HCT116 (cell line): ENCODE measurements at regions not wholly inside any gene's neighbourhood (a gene's known extent, or its start where the extent isn't known, plus 50 kb on each side); places are given as distances from the start of the nearest gene placed in this dataset.

Experiments used
- ATAC-seq: fragments of 200-7000 bp; cut with Tn5 transposase; 2 replicates; pipeline ENCODE4 v1.9.1; 2020; ENCODE audit warnings: mild to moderate bottlenecking, moderate library complexity
- BruUV-seq: library from RNA; stranded (reverse); fragments of 400-500 nt; replicated peaks from 2 replicates; lab custom pipeline; 2021; lab: Mats Ljungman, UMichigan
- CTCF ChIA-PET: fragments of 300-600 bp; sonication (Branson Sonifier 250); formaldehyde crosslinking; loops from one replicate; lab custom pipeline; 2021; ENCODE audit warnings: antibody characterized with exemption; lab: Charles Lee
- POLR2A ChIA-PET: fragments of 300-600, 350-600 bp; sonication (Branson Sonifier 250); formaldehyde crosslinking; loops from one replicate; lab custom pipeline; 2021; ENCODE audit warnings: antibody characterized with exemption; lab: Charles Lee
- RAD21 ChIA-PET, 2 experiments: fragments of 300-600 bp; sonication (Branson Sonifier 250); formaldehyde crosslinking; loops; one replicate each; lab custom pipeline; 2023; ENCODE audit warnings: low total read pairs in 2 of 2; ENCODE audit not compliant: uncharacterized antibody in 2 of 2, unreplicated experiment in 2 of 2, low non-redundant PET in 1 of 2; lab: Charles Lee
- DNase-seq: peaks from one replicate; pipeline ENCODE4 v3.0.0-alpha.2; 2010; ENCODE audit warnings: low read depth, low spot score
- H2AFZ ChIP-seq: fragments of 200-600 bp; shearing (Covaris generic), sonication (generic); 2 replicates; pipeline ENCODE4 v1.6.1; 2017; ENCODE audit warnings: low read depth, mixed run types, mixed read lengths, antibody characterized with exemption, low read length; ENCODE audit not compliant: poor library complexity, severe bottlenecking
- H3K27ac ChIP-seq: 2 replicates; pipeline ENCODE4 v1.5.1; 2012; ENCODE audit warnings: low read depth, low read length
- H3K27me3 ChIP-seq: fragments of 200-600 bp; sonication (generic); 2 replicates; pipeline ENCODE4 v1.6.1; 2016; ENCODE audit warnings: mixed run types, low read length, mixed read lengths; ENCODE audit not compliant: insufficient read depth
- H3K36me3 ChIP-seq, 2 experiments: fragments of 200-500 bp in 1 of 2; fragments of 200-600 bp in 1 of 2; sonication (Bioruptor generic) in 1 of 2; sonication (generic) in 1 of 2; 2 replicates each; pipeline versions ENCODE4 v1.5.1 to v1.6.1; 2014 to 2016; ENCODE audit warnings: low read length in 2 of 2, inconsistent platforms in 1 of 2, mixed read lengths in 1 of 2, mixed run types in 1 of 2; ENCODE audit not compliant: insufficient read depth in 2 of 2, control insufficient read depth in 1 of 2
- H3K4me1 ChIP-seq, 2 experiments: fragments of 200-600 bp in 1 of 2; sonication (generic) in 1 of 2; 2 replicates each; pipeline versions ENCODE4 v1.5.1 to v1.6.1; 2012 to 2017; ENCODE audit warnings: low read length in 2 of 2, inconsistent platforms in 1 of 2, mild to moderate bottlenecking in 1 of 2, mixed read lengths in 1 of 2, mixed run types in 1 of 2, moderate library complexity in 1 of 2; ENCODE audit not compliant: insufficient read depth in 2 of 2, control insufficient read depth in 1 of 2
- H3K4me2 ChIP-seq: fragments of 200-600 bp; sonication (generic); 2 replicates; pipeline ENCODE4 v1.6.1; 2017; ENCODE audit warnings: mixed run types, low read length, mixed read lengths
- H3K4me3 ChIP-seq, 2 experiments: fragments of 200-600 bp in 1 of 2; sonication (generic) in 1 of 2; replicated peaks in 1 of 2; 2 replicates each; pipeline ENCODE4 v1.5.1; 2011 to 2016; ENCODE audit warnings: low read length in 2 of 2, control low read depth in 1 of 2, low read depth in 1 of 2, mild to moderate bottlenecking in 1 of 2, mixed read lengths in 1 of 2, mixed run types in 1 of 2
- H3K79me2 ChIP-seq: fragments of 200-600 bp; sonication (generic); 2 replicates; pipeline ENCODE4 v1.6.1; 2017; ENCODE audit warnings: mild to moderate bottlenecking, mixed run types, low read length, moderate library complexity, mixed read lengths; ENCODE audit not compliant: insufficient read depth
- H3K9ac ChIP-seq: fragments of 200-600 bp; sonication (generic); 2 replicates; pipeline ENCODE4 v1.6.1; 2016; ENCODE audit warnings: low read length, mixed read lengths
- H3K9me2 ChIP-seq: fragments of 200-600 bp; sonication (generic), shearing (Covaris generic); 2 replicates; pipeline ENCODE4 v1.6.1; 2017; ENCODE audit warnings: mixed run types, mild to moderate bottlenecking, moderate library complexity; ENCODE audit not compliant: insufficient read depth
- H3K9me3 ChIP-seq, 2 experiments: fragments of 200-500 bp in 1 of 2; fragments of 200-600 bp in 1 of 2; sonication (Bioruptor generic) in 1 of 2; sonication (generic) in 1 of 2; 2 replicates each; pipeline ENCODE4 v1.6.1; 2014 to 2017; ENCODE audit warnings: low read length in 2 of 2, mixed read lengths in 2 of 2, inconsistent platforms in 1 of 2, low read depth in 1 of 2, mild to moderate bottlenecking in 1 of 2, mixed run types in 1 of 2, moderate library complexity in 1 of 2; ENCODE audit not compliant: control insufficient read depth in 1 of 2, insufficient read depth in 1 of 2
- H4K20me1 ChIP-seq: fragments of 200-600 bp; sonication (generic), shearing (Covaris generic); 2 replicates; pipeline ENCODE4 v1.6.1; 2017; ENCODE audit warnings: mixed run types, mild to moderate bottlenecking, moderate library complexity; ENCODE audit not compliant: insufficient read depth
- ATF3 ChIP-seq: IDR thresholded peaks from 2 replicates; pipeline ENCODE4 v1.6.1; 2012
- CBX3 ChIP-seq: IDR thresholded peaks from 2 replicates; pipeline ENCODE4 v1.6.1; 2012; ENCODE audit warnings: low read depth
- CTCF ChIP-seq, 3 experiments: fragments of 200-600 bp in 1 of 3; sonication (generic) in 1 of 3; IDR thresholded peaks in 2 of 3; conservative IDR thresholded peaks in 1 of 3; 2 replicates each; pipeline ENCODE4 v1.5.1; 2012 to 2017; ENCODE audit warnings: low read depth in 2 of 3, low read length in 2 of 3, antibody characterized with exemption in 1 of 3, borderline replicate concordance in 1 of 3, control low read depth in 1 of 3, mild to moderate bottlenecking in 1 of 3, mixed read lengths in 1 of 3, mixed run types in 1 of 3, moderate library complexity in 1 of 3; ENCODE audit not compliant: insufficient read depth in 1 of 3
- EGR1 ChIP-seq: IDR thresholded peaks from 2 replicates; pipeline ENCODE4 v1.6.1; 2012; ENCODE audit warnings: low read depth
- ELF1 ChIP-seq: IDR thresholded peaks from 2 replicates; pipeline ENCODE4 v1.6.1; 2012; ENCODE audit warnings: low read depth, borderline replicate concordance
- EZH2 ChIP-seq: fragments of 200-600 bp; sonication (generic); IDR thresholded peaks from 2 replicates; pipeline ENCODE4 v1.6.1; 2017; ENCODE audit warnings: antibody characterized with exemption, mixed run types
- EZH2phosphoT487 ChIP-seq: fragments of 200-600 bp; IDR thresholded peaks from 2 replicates; pipeline ENCODE4 v1.6.1; 2018; ENCODE audit warnings: antibody characterized with exemption, borderline replicate concordance
- FOSL1 ChIP-seq: IDR thresholded peaks from 2 replicates; pipeline ENCODE4 v1.6.1; 2012; ENCODE audit warnings: low read depth
- JUND ChIP-seq: IDR thresholded peaks from 2 replicates; pipeline ENCODE4 v1.6.1; 2012
- MAX ChIP-seq: IDR thresholded peaks from 2 replicates; pipeline ENCODE4 v1.6.1; 2012
- POLR2A ChIP-seq: IDR thresholded peaks from 2 replicates; pipeline ENCODE4 v1.7.0; 2011; ENCODE audit warnings: borderline replicate concordance; ENCODE audit not compliant: insufficient read depth, insufficient read length; ENCODE audit errors: extremely low read depth
- POLR2AphosphoS5 ChIP-seq: IDR thresholded peaks from 2 replicates; pipeline ENCODE4 v1.6.1; 2011; ENCODE audit warnings: mild to moderate bottlenecking, low read depth, low read length, moderate library complexity
- RAD21 ChIP-seq: IDR thresholded peaks from 2 replicates; pipeline ENCODE4 v1.6.1; 2012; ENCODE audit warnings: low read depth, mild to moderate bottlenecking
- REST ChIP-seq: IDR thresholded peaks from 2 replicates; pipeline ENCODE4 v1.6.1; 2012; ENCODE audit warnings: low read depth
- SIN3A ChIP-seq: IDR thresholded peaks from 2 replicates; pipeline ENCODE4 v1.6.1; 2012; ENCODE audit warnings: low read depth
- SRF ChIP-seq: IDR thresholded peaks from 2 replicates; pipeline ENCODE4 v1.6.1; 2012; ENCODE audit warnings: low read depth
- TCF7L2 ChIP-seq: IDR thresholded peaks from 2 replicates; pipeline ENCODE4 v1.7.0; 2011; ENCODE audit warnings: borderline replicate concordance, inconsistent platforms; ENCODE audit not compliant: insufficient read depth, insufficient read length; ENCODE audit errors: extremely low read depth
- YY1 ChIP-seq: IDR thresholded peaks from 2 replicates; pipeline ENCODE4 v1.6.1; 2011; ENCODE audit warnings: low read length, low read depth, moderate library complexity, mild to moderate bottlenecking; ENCODE audit not compliant: insufficient replicate concordance; ENCODE audit errors: extremely low read depth
- ZBTB33 ChIP-seq: IDR thresholded peaks from 2 replicates; pipeline ENCODE4 v1.6.1; 2011; ENCODE audit warnings: mild to moderate bottlenecking, low read length, moderate library complexity; ENCODE audit not compliant: insufficient replicate concordance; ENCODE audit errors: extremely low read depth
- ZNF274 ChIP-seq: fragments of 200-500 bp; sonication (Bioruptor generic); IDR thresholded peaks from 2 replicates; pipeline ENCODE4 v1.6.1; 2014; ENCODE audit warnings: mild to moderate bottlenecking, low read depth, low read length, inconsistent platforms
- intact Hi-C: fragments of 100-400 bp; cut with micrococcal nuclease; formaldehyde crosslinking; loops from 2 replicates; pipeline ENCODE4 v1.10.0; 2022

- Histone ChIP-seq H3K4me3 (no peak overlapping the region), H3K4me2 (no peak overlapping the region), H3K9ac (no peak overlapping the region), H3K27ac (no peak overlapping the region), H3K4me1 (no peaks in the 10 kb centered on the region), H3K36me3 (no peaks in the 10 kb centered on the region), H3K9me3 (no peaks in the 10 kb centered on the region), H3K79me2 (no peaks in the 10 kb centered on the region), H3K27me3 (peaks cover 64% of the 10 kb centered on the region), H2AFZ (no peak overlapping the region), H3K9me2 (no peaks in the 10 kb centered on the region), H4K20me1 (no peaks in the 10 kb centered on the region)
- no TSS peak for BruUV-seq
- ChIA-PET POLR2A (no interaction called here), RAD21 (no interaction called here), CTCF (no interaction called here)
- intact Hi-C loops = no loop called here
- DNase-seq (no peak), ATAC-seq (no peak)
- no peak for TF ChIP-seq POLR2A
- TF ChIP-seq YY1 = no peak
- no peak for TF ChIP-seq MAX
- TF ChIP-seq EZH2 = no peak
- no peak for TF ChIP-seq TCF7L2
- no peak for TF ChIP-seq FOSL1
- no peak for TF ChIP-seq REST
- TF ChIP-seq CTCF (IDR thresholded peaks at IDR 0.05 in 2 of 3, conservative IDR thresholded peaks at IDR 0.05 in 1 of 3; ENCODE audit: borderline replicate concordance in 1 of 3, insufficient read depth in 1 of 3, low read depth in 2 of 3, low read length in 2 of 3) = no peak
- TF ChIP-seq ZNF274 = no peak
- TF ChIP-seq SIN3A = no peak
- no peak for TF ChIP-seq SRF
- no peak for TF ChIP-seq JUND
- no peak for TF ChIP-seq CBX3
- no peak for TF ChIP-seq POLR2AphosphoS5
- TF ChIP-seq EZH2phosphoT487 = no peak
- TF ChIP-seq ZBTB33 = no peak
- TF ChIP-seq EGR1 = no peak
- no peak for TF ChIP-seq ELF1
- TF ChIP-seq RAD21 = no peak
- no peak for TF ChIP-seq ATF3
Measured at GRCh38 chr16:17994027-17994426, 342.5 kb downstream of the NPIPA8 start.
